Mucosa of rectum (tissue), 2 donors: ENCODE measurements at regions not wholly inside any gene's neighbourhood (a gene's known extent, or its start where the extent isn't known, plus 50 kb on each side); places are given as distances from the start of the nearest gene placed in this dataset.

ENCODE experiments used
- H3K27ac ChIP-seq, 2 donors: one replicate each; pipeline ENCODE4 v1.7.0; 2013; ENCODE audit warnings: inconsistent platforms in 2 of 2, low read depth in 2 of 2, low read length in 2 of 2
- H3K27me3 ChIP-seq, 2 donors: one replicate each; pipeline ENCODE4 v1.7.0; 2013; ENCODE audit warnings: low read length in 2 of 2; ENCODE audit not compliant: control insufficient read depth in 2 of 2, insufficient read depth in 2 of 2
- H3K36me3 ChIP-seq, 2 donors: one replicate each; pipeline ENCODE4 v1.7.0; 2013; ENCODE audit warnings: low read length in 2 of 2; ENCODE audit not compliant: control insufficient read depth in 2 of 2, insufficient read depth in 2 of 2
- H3K4me1 ChIP-seq, 2 donors: one replicate each; pipeline ENCODE4 v1.7.0; 2013; ENCODE audit warnings: low read length in 2 of 2, mild to moderate bottlenecking in 1 of 2; ENCODE audit not compliant: control insufficient read depth in 2 of 2, insufficient read depth in 2 of 2
- H3K4me3 ChIP-seq, 2 donors: one replicate each; pipeline ENCODE4 v1.7.0; 2013; ENCODE audit warnings: low read length in 2 of 2
- H3K9ac ChIP-seq, 2 donors: one replicate each; pipeline ENCODE4 v1.7.0; 2013; ENCODE audit warnings: low read length in 2 of 2, low read depth in 1 of 2, mild to moderate bottlenecking in 1 of 2
- H3K9me3 ChIP-seq, 2 donors: one replicate each; pipeline ENCODE4 v1.7.0; 2013; ENCODE audit warnings: low read length in 2 of 2; ENCODE audit not compliant: control insufficient read depth in 2 of 2
- donor health status: healthy.
- donor health status: Normal muscosa, but diverticular disease.

- peaks cover 0 to 2% of the 10 kb centered on the region in 2 donors for H3K27me3 ChIP-seq
- no peak overlapping the region for H3K27ac ChIP-seq
- no peaks in the 10 kb centered on the region for H3K36me3 ChIP-seq
- H3K4me3 ChIP-seq: no peak overlapping the region
- no peak overlapping the region for H3K9ac ChIP-seq
- H3K9me3 ChIP-seq: no peaks in the 10 kb centered on the region
- H3K4me1 ChIP-seq: no peaks in the 10 kb centered on the region
These were observed 378.8 kb downstream of the BCOR start for GRCh38 chrX:39718981-39719380.

- no peaks in the 10 kb centered on the region for H3K27me3 ChIP-seq
- H3K9ac ChIP-seq: no peak overlapping the region
- H3K4me3 ChIP-seq: no peak overlapping the region
These were observed 376.8 kb downstream of the BCOR start for GRCh38 chrX:39720945-39721344.

GRCh38 chrX:39721566-39722279 lies 376.0 kb downstream of the BCOR start:
- H3K4me3 ChIP-seq: no peak overlapping the region
- no peaks in the 10 kb centered on the region for H3K27me3 ChIP-seq
- H3K36me3 ChIP-seq: no peaks in the 10 kb centered on the region
- H3K9me3 ChIP-seq: no peaks in the 10 kb centered on the region
- peaks cover 0 to 3% of the 10 kb centered on the region in 2 donors for H3K4me1 ChIP-seq
- H3K9ac ChIP-seq: no peak overlapping the region
- H3K27ac ChIP-seq: no peak overlapping the region

More at GRCh38 chrX:39720945-39721344, 376.8 kb downstream of the BCOR start:
- Histone ChIP-seq H3K4me1 (peaks cover 0 to 3% of the 10 kb centered on the region in 2 donors), H3K9me3 (no peaks in the 10 kb centered on the region), H3K27ac (no peak overlapping the region), H3K36me3 (no peaks in the 10 kb centered on the region)

- Histone ChIP-seq H3K9ac (no peak overlapping the region), H3K4me3 (no peak overlapping the region), H3K27ac (no peak overlapping the region), H3K9me3 (peaks cover 0 to 2% of the 10 kb centered on the region in 2 donors), H3K4me1 (peaks cover 0 to 3% of the 10 kb centered on the region in 2 donors), H3K27me3 (no peaks in the 10 kb centered on the region), H3K36me3 (no peaks in the 10 kb centered on the region)
These were observed 373.2 kb downstream of the BCOR start for GRCh38 chrX:39724544-39724943.

- Histone ChIP-seq H3K27ac (no peak overlapping the region), H3K9me3 (peaks cover 0 to 2% of the 10 kb centered on the region in 2 donors), H3K27me3 (peaks cover 0 to 2% of the 10 kb centered on the region in 2 donors), H3K4me1 (peaks cover 0 to 3% of the 10 kb centered on the region in 2 donors), H3K9ac (no peak overlapping the region), H3K36me3 (no peaks in the 10 kb centered on the region), H3K4me3 (no peak overlapping the region)
These were observed 372.6 kb downstream of the BCOR start for GRCh38 chrX:39725114-39725513.

- Histone ChIP-seq H3K4me3 (no peak overlapping the region), H3K27me3 (peaks cover 4 to 7% of the 10 kb centered on the region in 2 donors), H3K9ac (no peak overlapping the region), H3K9me3 (peaks cover 0 to 2% of the 10 kb centered on the region in 2 donors), H3K27ac (no peak overlapping the region), H3K4me1 (peaks cover 3 to 6% of the 10 kb centered on the region in 2 donors), H3K36me3 (no peaks in the 10 kb centered on the region)
These were observed 371.7 kb downstream of the BCOR start for GRCh38 chrX:39725928-39726619.

GRCh38 chrX:39726771-39727170 lies 371.0 kb downstream of the BCOR start:
- no peak overlapping the region for H3K9ac ChIP-seq
- peaks cover 4 to 7% of the 10 kb centered on the region in 2 donors for H3K27me3 ChIP-seq
- no peak overlapping the region for H3K4me3 ChIP-seq
- H3K36me3 ChIP-seq: no peaks in the 10 kb centered on the region
- no peak overlapping the region for H3K27ac ChIP-seq
- peaks cover 0 to 2% of the 10 kb centered on the region in 2 donors for H3K9me3 ChIP-seq
- H3K4me1 ChIP-seq: peaks cover 6 to 8% of the 10 kb centered on the region in 2 donors

- H3K4me1 ChIP-seq: peaks cover 6 to 8% of the 10 kb centered on the region in 2 donors
- peaks cover 0 to 2% of the 10 kb centered on the region in 2 donors for H3K9me3 ChIP-seq
- H3K27me3 ChIP-seq: peaks cover 4 to 9% of the 10 kb centered on the region in 2 donors
- H3K9ac ChIP-seq: no peak overlapping the region
- no peaks in the 10 kb centered on the region for H3K36me3 ChIP-seq
- H3K4me3 ChIP-seq: no peak overlapping the region
- no peak overlapping the region for H3K27ac ChIP-seq
These were observed 369.7 kb downstream of the BCOR start for GRCh38 chrX:39728025-39728424.

- Histone ChIP-seq H3K4me3 (no peak overlapping the region), H3K9ac (no peak overlapping the region), H3K4me1 (peaks cover 6 to 8% of the 10 kb centered on the region in 2 donors), H3K27ac (no peak overlapping the region), H3K9me3 (peaks cover 0 to 2% of the 10 kb centered on the region in 2 donors), H3K36me3 (no peaks in the 10 kb centered on the region), H3K27me3 (peaks cover 4 to 9% of the 10 kb centered on the region in 2 donors)
These were observed 368.7 kb downstream of the BCOR start for GRCh38 chrX:39728852-39729598.
